ENCODE measurements at regions not wholly inside any gene's neighbourhood (a gene's known extent, or its start where the extent isn't known, plus 50 kb on each side); places are given as distances from the start of the nearest gene placed in this dataset.

DNA sequence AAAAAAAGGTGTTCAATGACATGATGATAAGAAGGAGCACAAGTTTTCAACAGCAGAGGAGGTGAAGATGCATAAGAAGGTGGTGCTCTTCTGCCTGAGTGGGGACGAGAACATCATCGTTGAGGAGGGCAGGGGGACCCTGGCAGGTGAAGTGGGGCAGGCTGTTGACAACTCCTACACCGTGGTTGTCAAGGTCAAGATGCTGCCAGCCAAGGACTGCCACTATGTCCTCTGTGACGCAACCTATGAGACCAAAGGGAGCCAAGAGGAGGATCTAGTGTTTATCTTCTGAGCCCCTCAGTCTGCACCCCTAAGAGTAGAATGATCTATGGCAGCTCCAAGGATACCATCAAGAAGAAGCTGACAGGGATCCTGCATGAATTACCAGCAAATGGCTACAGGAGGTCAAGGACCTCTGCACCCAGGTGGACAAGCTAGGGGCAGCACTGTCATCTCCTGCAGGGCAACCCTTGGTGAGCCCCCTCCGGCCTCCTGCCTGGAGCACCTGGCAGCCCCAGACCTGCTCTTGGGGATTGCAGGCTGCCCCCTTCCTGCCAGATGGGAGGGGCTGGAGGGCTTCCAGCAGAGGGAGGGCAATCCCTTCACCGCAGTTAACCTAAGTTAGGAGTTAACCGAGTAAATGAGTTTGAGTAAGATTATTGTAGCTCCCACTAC, 80.5 kb downstream of the ZNF281 start:
- no peaks in the 10 kb centered on the region for H3F3A ChIP-seq (ENCODE audit: insufficient read depth, low read length, poor library complexity, severe bottlenecking)
- peaks cover 43% of the 10 kb centered on the region for H3K27me3 ChIP-seq (ENCODE audit: insufficient read depth, low read depth, low read length)
- H2AFZ ChIP-seq (ENCODE audit: low read depth, low read length): no peak overlapping the region
- no peaks in the 10 kb centered on the region for H3K9me2 ChIP-seq (ENCODE audit: insufficient read depth, low read length)
- H3K36me3 ChIP-seq (ENCODE audit: insufficient read depth, low read length): no peaks in the 10 kb centered on the region
- H3K27ac ChIP-seq (ENCODE audit: low read length): no peak overlapping the region
- H4K20me1 ChIP-seq (ENCODE audit: insufficient read depth): no peaks in the 10 kb centered on the region
- H3K9ac ChIP-seq (ENCODE audit: low read length): no peak overlapping the region
- H3K79me2 ChIP-seq (replicated peaks; ENCODE audit: insufficient read depth, low read length): no peaks in the 10 kb centered on the region
- H3K4me2 ChIP-seq (ENCODE audit: low read length): no peak overlapping the region
- H3K4me3 ChIP-seq (ENCODE audit: low read length): no peak overlapping the region
- H3K9me3 ChIP-seq (ENCODE audit: low read length): no peaks in the 10 kb centered on the region
- TF ChIP-seq SMC3 (conservative IDR thresholded peaks at IDR 0.05; ENCODE audit: poor library complexity) (no peak), TAF1 (IDR thresholded peaks at IDR 0.05; ENCODE audit: low read depth) (no peak), RAD21 (conservative IDR thresholded peaks at IDR 0.05) (no peak), EZH2 (IDR thresholded peaks at IDR 0.05; ENCODE audit: borderline replicate concordance, insufficient read depth, low read length, poor library complexity, severe bottlenecking) (no peak), EP300 (conservative IDR thresholded peaks at IDR 0.05; ENCODE audit: poor library complexity, severe bottlenecking) (no peak), MXI1 (conservative IDR thresholded peaks at IDR 0.05; ENCODE audit: poor library complexity, severe bottlenecking) (no peak), POLR2AphosphoS5 (IDR thresholded peaks at IDR 0.05) (no peak)
- TF ChIP-seq, protein P1, sequence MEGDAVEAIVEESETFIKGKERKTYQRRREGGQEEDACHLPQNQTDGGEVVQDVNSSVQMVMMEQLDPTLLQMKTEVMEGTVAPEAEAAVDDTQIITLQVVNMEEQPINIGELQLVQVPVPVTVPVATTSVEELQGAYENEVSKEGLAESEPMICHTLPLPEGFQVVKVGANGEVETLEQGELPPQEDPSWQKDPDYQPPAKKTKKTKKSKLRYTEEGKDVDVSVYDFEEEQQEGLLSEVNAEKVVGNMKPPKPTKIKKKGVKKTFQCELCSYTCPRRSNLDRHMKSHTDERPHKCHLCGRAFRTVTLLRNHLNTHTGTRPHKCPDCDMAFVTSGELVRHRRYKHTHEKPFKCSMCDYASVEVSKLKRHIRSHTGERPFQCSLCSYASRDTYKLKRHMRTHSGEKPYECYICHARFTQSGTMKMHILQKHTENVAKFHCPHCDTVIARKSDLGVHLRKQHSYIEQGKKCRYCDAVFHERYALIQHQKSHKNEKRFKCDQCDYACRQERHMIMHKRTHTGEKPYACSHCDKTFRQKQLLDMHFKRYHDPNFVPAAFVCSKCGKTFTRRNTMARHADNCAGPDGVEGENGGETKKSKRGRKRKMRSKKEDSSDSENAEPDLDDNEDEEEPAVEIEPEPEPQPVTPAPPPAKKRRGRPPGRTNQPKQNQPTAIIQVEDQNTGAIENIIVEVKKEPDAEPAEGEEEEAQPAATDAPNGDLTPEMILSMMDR (IDR thresholded peaks at IDR 0.05; ENCODE audit: poor library complexity, severe bottlenecking): no peak
- TF ChIP-seq, protein P2, sequence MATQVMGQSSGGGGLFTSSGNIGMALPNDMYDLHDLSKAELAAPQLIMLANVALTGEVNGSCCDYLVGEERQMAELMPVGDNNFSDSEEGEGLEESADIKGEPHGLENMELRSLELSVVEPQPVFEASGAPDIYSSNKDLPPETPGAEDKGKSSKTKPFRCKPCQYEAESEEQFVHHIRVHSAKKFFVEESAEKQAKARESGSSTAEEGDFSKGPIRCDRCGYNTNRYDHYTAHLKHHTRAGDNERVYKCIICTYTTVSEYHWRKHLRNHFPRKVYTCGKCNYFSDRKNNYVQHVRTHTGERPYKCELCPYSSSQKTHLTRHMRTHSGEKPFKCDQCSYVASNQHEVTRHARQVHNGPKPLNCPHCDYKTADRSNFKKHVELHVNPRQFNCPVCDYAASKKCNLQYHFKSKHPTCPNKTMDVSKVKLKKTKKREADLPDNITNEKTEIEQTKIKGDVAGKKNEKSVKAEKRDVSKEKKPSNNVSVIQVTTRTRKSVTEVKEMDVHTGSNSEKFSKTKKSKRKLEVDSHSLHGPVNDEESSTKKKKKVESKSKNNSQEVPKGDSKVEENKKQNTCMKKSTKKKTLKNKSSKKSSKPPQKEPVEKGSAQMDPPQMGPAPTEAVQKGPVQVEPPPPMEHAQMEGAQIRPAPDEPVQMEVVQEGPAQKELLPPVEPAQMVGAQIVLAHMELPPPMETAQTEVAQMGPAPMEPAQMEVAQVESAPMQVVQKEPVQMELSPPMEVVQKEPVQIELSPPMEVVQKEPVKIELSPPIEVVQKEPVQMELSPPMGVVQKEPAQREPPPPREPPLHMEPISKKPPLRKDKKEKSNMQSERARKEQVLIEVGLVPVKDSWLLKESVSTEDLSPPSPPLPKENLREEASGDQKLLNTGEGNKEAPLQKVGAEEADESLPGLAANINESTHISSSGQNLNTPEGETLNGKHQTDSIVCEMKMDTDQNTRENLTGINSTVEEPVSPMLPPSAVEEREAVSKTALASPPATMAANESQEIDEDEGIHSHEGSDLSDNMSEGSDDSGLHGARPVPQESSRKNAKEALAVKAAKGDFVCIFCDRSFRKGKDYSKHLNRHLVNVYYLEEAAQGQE (IDR thresholded peaks at IDR 0.05; ENCODE audit: borderline replicate concordance): no peak

DNA sequence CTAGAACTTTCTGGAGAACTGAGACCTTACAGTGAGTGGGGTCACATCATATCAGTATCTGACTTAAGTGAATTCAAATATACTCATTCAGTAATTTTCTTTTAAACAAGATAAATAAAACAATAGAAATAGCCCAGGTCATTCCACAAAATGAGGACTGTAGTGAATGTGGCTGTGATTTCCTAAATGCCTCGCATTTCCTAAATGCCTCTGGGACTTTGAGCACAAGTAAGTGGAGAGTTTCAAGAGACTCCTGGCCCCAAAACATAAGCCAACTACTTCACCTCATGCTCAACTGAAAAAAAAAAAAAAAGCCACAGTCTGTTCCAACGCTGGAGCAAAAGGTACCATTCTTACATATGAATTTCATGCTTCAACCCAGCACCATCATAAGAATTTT, 81.5 kb downstream of the ZNF281 start:
- no peaks in the 10 kb centered on the region for H3K36me3 ChIP-seq (ENCODE audit: insufficient read depth, low read length)
- no peak overlapping the region for H3K4me3 ChIP-seq (ENCODE audit: low read length)
- H3K9me2 ChIP-seq (ENCODE audit: insufficient read depth, low read length): no peaks in the 10 kb centered on the region
- no peaks in the 10 kb centered on the region for H3K79me2 ChIP-seq (replicated peaks; ENCODE audit: insufficient read depth, low read length)
- no peak overlapping the region for H3K9ac ChIP-seq (ENCODE audit: low read length)
- no peak overlapping the region for H2AFZ ChIP-seq (ENCODE audit: low read depth, low read length)
- H3K4me2 ChIP-seq (ENCODE audit: low read length): no peak overlapping the region
- H3F3A ChIP-seq (ENCODE audit: insufficient read depth, low read length, poor library complexity, severe bottlenecking): no peaks in the 10 kb centered on the region
- H3K27ac ChIP-seq (ENCODE audit: low read length): no peak overlapping the region
- no peaks in the 10 kb centered on the region for H3K9me3 ChIP-seq (ENCODE audit: low read length)
- peaks cover 43% of the 10 kb centered on the region for H3K27me3 ChIP-seq (ENCODE audit: insufficient read depth, low read depth, low read length)
- no peaks in the 10 kb centered on the region for H4K20me1 ChIP-seq (ENCODE audit: insufficient read depth)
- no peak for TF ChIP-seq SMC3 (conservative IDR thresholded peaks at IDR 0.05; ENCODE audit: poor library complexity)
- TF ChIP-seq, protein P2 (IDR thresholded peaks at IDR 0.05; ENCODE audit: borderline replicate concordance): no peak
- no peak for TF ChIP-seq RAD21 (conservative IDR thresholded peaks at IDR 0.05)
- no peak for TF ChIP-seq EP300 (conservative IDR thresholded peaks at IDR 0.05; ENCODE audit: poor library complexity, severe bottlenecking)
- no peak for TF ChIP-seq POLR2AphosphoS5 (IDR thresholded peaks at IDR 0.05)
- TF ChIP-seq, protein P1 (IDR thresholded peaks at IDR 0.05; ENCODE audit: poor library complexity, severe bottlenecking): no peak
- TF ChIP-seq EZH2 (IDR thresholded peaks at IDR 0.05; ENCODE audit: borderline replicate concordance, insufficient read depth, low read length, poor library complexity, severe bottlenecking): no peak
- TF ChIP-seq TAF1 (IDR thresholded peaks at IDR 0.05; ENCODE audit: low read depth): no peak
- no peak for TF ChIP-seq MXI1 (conservative IDR thresholded peaks at IDR 0.05; ENCODE audit: poor library complexity, severe bottlenecking)

All from neural cell (in vitro differentiated cells).